Thoracic aorta (tissue), 2 donors: ENCODE measurements at regions not wholly inside any gene's neighbourhood (a gene's known extent, or its start where the extent isn't known, plus 50 kb on each side); places are given as distances from the start of the nearest gene placed in this dataset.

Source experiments
- ATAC-seq: fragments of 150-250 bp; one replicate; pipeline ENCODE4 v1.8.0; 2017; ENCODE audit warnings: low read depth; ENCODE audit not compliant: insufficient number of reproducible peaks, low FRiP score
- DNase-seq: peaks from one replicate; pipeline ENCODE4 v3.0.0-alpha.2; 2020; ENCODE audit warnings: low spot score
- H3K27ac ChIP-seq, 2 donors: fragments of 200-600 bp; sonication (generic); 1 replicate in 1 of 2; 2 replicates in 1 of 2; pipeline ENCODE4 v1.5.1; 2016; ENCODE audit warnings: mild to moderate bottlenecking in 2 of 2, moderate library complexity in 2 of 2
- H3K27me3 ChIP-seq: fragments of 200-600 bp; sonication (generic); replicated peaks from 2 replicates; pipeline ENCODE4 v1.6.0; 2016; ENCODE audit warnings: mild to moderate bottlenecking; ENCODE audit not compliant: insufficient read depth
- H3K36me3 ChIP-seq: fragments of 200-600 bp; sonication (generic); one replicate; pipeline ENCODE4 v1.5.1; 2016
- H3K4me1 ChIP-seq, 2 donors: fragments of 200-600 bp; sonication (generic); 1 replicate in 1 of 2; 2 replicates in 1 of 2; pipeline versions ENCODE4 v1.5.1 to v1.6.0; 2016; ENCODE audit warnings: low read depth in 2 of 2, mild to moderate bottlenecking in 1 of 2; ENCODE audit not compliant: control insufficient read depth in 1 of 2
- H3K4me3 ChIP-seq: fragments of 200-600 bp; sonication (generic); 2 replicates; pipeline ENCODE4 v1.5.1; 2016; ENCODE audit warnings: mild to moderate bottlenecking
- H3K9me3 ChIP-seq: fragments of 200-600 bp; sonication (generic); 2 replicates; pipeline ENCODE4 v1.5.1; 2016
- TF ChIP-seq, protein P1 (sequence below): fragments of 200-600 bp; sonication (generic); IDR thresholded peaks from one replicate; pipeline ENCODE4 v1.5.1; 2019; ENCODE audit warnings: antibody characterized with exemption

DNA sequence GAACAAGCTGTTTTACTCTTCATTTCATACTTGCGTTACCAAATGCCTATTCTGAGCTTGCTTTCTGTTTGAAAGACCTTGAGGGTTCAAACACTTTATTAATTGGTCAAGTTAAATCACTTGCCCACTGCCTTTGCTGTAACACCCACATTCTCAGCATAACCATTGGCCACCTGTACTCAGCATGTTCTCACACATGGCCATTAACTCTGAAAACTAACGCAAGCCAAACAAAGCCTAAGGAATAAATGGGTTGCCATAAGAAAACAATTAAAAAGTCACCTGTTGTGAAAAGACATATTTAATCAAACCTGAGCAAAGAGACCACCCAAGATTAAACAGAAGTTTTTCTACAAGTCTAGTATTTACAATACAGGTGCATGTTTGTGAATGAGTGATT lies 517.2 kb upstream of the SPRY2 start:
- Histone ChIP-seq H3K27me3 (no peaks in the 10 kb centered on the region), H3K9me3 (no peaks in the 10 kb centered on the region), H3K4me1 (no peaks in the 10 kb centered on the region), H3K4me3 (no peak overlapping the region), H3K36me3 (no peaks in the 10 kb centered on the region), H3K27ac (no peak overlapping the region)
- DNase-seq: no peak
- no peak for ATAC-seq
- TF ChIP-seq, protein P1, sequence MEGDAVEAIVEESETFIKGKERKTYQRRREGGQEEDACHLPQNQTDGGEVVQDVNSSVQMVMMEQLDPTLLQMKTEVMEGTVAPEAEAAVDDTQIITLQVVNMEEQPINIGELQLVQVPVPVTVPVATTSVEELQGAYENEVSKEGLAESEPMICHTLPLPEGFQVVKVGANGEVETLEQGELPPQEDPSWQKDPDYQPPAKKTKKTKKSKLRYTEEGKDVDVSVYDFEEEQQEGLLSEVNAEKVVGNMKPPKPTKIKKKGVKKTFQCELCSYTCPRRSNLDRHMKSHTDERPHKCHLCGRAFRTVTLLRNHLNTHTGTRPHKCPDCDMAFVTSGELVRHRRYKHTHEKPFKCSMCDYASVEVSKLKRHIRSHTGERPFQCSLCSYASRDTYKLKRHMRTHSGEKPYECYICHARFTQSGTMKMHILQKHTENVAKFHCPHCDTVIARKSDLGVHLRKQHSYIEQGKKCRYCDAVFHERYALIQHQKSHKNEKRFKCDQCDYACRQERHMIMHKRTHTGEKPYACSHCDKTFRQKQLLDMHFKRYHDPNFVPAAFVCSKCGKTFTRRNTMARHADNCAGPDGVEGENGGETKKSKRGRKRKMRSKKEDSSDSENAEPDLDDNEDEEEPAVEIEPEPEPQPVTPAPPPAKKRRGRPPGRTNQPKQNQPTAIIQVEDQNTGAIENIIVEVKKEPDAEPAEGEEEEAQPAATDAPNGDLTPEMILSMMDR: no peak

DNA sequence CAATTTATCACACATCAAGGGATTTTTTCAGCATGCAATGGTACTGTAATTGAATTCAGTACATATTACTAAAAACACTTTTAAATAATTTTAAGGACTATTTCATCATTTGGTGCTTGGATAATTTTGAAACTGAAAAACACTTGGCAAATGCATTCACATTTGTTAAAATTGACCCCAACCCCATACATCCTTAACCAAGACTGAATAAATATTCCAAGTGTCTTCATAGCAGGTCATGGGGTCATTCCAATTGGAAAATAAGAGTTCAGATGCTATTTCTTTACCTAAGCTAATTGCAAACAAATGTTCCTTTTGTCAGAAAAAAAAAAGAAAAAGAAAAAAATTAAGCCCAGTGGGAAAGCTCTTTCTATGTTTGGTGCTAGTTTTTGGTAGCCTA lies 516.4 kb upstream of the SPRY2 start:
- no peak for DNase-seq
- Histone ChIP-seq H3K27me3 (no peaks in the 10 kb centered on the region), H3K27ac (no peak overlapping the region), H3K36me3 (no peaks in the 10 kb centered on the region), H3K4me3 (no peak overlapping the region), H3K4me1 (no peaks in the 10 kb centered on the region), H3K9me3 (no peaks in the 10 kb centered on the region)
- TF ChIP-seq, protein P1: no peak
- ATAC-seq: no peak

DNA sequence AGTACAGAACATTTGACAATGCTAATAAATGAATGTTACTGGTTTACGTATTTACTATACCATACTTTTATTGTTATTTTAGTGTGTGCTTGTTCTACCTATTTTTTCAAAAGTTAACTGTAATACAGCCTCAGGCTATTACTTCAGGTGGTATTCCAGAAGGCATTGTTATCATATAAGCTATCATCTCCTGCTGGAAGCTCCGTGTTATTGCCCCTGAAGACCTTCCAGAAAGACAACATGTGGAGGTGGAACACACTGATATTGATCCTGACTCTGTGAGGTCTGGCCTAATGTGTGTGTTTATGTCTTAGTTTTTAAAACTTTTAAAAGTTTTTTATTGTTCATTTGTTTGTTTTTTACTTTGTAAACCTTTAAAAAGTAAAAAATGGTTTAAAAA lies 509.8 kb upstream of the SPRY2 start:
- no peaks in the 10 kb centered on the region for H3K9me3 ChIP-seq
- no peak overlapping the region for H3K4me3 ChIP-seq
- no peak overlapping the region for H3K27ac ChIP-seq
- DNase-seq (no peak), ATAC-seq (no peak)
- H3K4me1 ChIP-seq: no peaks in the 10 kb centered on the region
- TF ChIP-seq, protein P1: no peak
- no peaks in the 10 kb centered on the region for H3K27me3 ChIP-seq
- no peaks in the 10 kb centered on the region for H3K36me3 ChIP-seq

DNA sequence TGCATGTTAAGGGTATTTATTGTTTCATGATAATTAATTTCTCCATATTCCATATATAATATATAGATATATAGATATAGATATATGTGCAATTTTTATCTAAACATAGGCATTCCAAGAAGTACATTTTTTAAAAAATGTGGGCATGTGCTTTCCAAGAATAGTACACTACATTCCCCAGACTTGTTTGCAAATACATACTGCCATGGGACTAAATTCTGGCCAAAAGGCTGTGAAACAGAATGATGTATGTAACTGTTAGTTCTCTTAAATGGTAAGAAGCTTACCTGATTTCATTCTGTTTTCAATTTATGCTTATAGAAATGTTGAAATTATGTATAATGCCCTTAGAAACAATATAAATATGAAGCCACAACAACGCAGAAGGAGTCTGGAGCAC lies 503.2 kb upstream of the SPRY2 start:
- H3K4me1 ChIP-seq: no peaks in the 10 kb centered on the region
- no peak for ATAC-seq
- H3K27me3 ChIP-seq: no peaks in the 10 kb centered on the region
- no peak overlapping the region for H3K4me3 ChIP-seq
- no peaks in the 10 kb centered on the region for H3K36me3 ChIP-seq
- no peak overlapping the region for H3K27ac ChIP-seq
- no peaks in the 10 kb centered on the region for H3K9me3 ChIP-seq
- TF ChIP-seq, protein P1: no peak
- DNase-seq: no peak

DNA sequence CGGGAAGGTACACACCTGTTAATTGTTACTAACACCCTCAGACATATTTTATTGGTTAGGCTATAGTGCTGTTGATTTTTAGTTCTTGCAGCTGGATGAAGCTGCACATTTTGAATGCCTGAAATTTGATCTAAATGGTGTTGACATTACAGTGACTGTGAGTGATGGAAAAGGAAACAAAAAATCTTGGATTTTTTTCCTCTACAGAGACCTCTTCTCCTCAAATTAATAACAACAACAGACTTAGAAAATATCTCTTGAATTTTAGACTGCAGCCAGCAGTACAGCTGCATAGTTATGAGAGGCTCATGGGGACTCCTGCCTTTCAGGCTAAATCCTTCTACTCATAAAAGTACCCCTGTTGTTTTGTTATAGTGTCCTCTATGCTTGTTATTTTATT lies 500.5 kb upstream of the SPRY2 start:
- H3K27ac ChIP-seq: no peak overlapping the region
- DNase-seq (no peak), ATAC-seq (no peak)
- H3K4me1 ChIP-seq: no peaks in the 10 kb centered on the region
- no peaks in the 10 kb centered on the region for H3K27me3 ChIP-seq
- no peak overlapping the region for H3K4me3 ChIP-seq
- no peaks in the 10 kb centered on the region for H3K36me3 ChIP-seq
- H3K9me3 ChIP-seq: no peaks in the 10 kb centered on the region
- TF ChIP-seq, protein P1: no peak
